Common myeloid progenitor, CD34-positive (primary cell): ENCODE measurements at regions not wholly inside any gene's neighbourhood (a gene's known extent, or its start where the extent isn't known, plus 50 kb on each side); places are given as distances from the start of the nearest gene placed in this dataset.

Source experiments
- CTCF ChIA-PET: fragments of 350-600 bp; sonication (Branson Sonifier 250); formaldehyde crosslinking; loops from one replicate; lab custom pipeline; 2021; ENCODE audit warnings: antibody characterized with exemption; lab: Charles Lee
- POLR2A ChIA-PET: fragments of 350-600 bp; sonication (Branson Sonifier 250); formaldehyde crosslinking; loops from one replicate; lab custom pipeline; 2021; ENCODE audit warnings: antibody characterized with exemption; lab: Charles Lee
- DNase-seq, 3 donors: peaks; one replicate each; pipeline versions ENCODE4 v3.0.0 to v3.0.0-alpha.2; 2013
- H3K27ac ChIP-seq, 2 experiments: 1 replicate in 1 of 2; 2 replicates in 1 of 2; pipeline ENCODE4 v1.7.0; 2013; ENCODE audit warnings: inconsistent platforms in 2 of 2, low read length in 2 of 2, mild to moderate bottlenecking in 2 of 2, low read depth in 1 of 2, moderate library complexity in 1 of 2; ENCODE audit not compliant: severe bottlenecking in 2 of 2, insufficient read depth in 1 of 2, poor library complexity in 1 of 2
- H3K27me3 ChIP-seq, 5 experiments: replicated peaks in 2 of 5; 1 replicate in 3 of 5; 2 replicates in 2 of 5; pipeline versions ENCODE4 v1.6.1 to v1.7.0; 2013; ENCODE audit warnings: low read length in 4 of 5, mild to moderate bottlenecking in 2 of 5, moderate library complexity in 2 of 5, inconsistent platforms in 1 of 5; ENCODE audit not compliant: insufficient read depth in 5 of 5, control insufficient read depth in 4 of 5
- H3K36me3 ChIP-seq, 4 experiments: 1 replicate in 2 of 4; 2 replicates in 2 of 4; pipeline versions ENCODE4 v1.6.1 to v1.7.0; 2013; ENCODE audit warnings: low read length in 3 of 4, control low read depth in 1 of 4, mild to moderate bottlenecking in 1 of 4; ENCODE audit not compliant: control insufficient read depth in 4 of 4, insufficient read depth in 4 of 4
- H3K4me1 ChIP-seq, 4 experiments: 1 replicate in 3 of 4; 2 replicates in 1 of 4; pipeline versions ENCODE4 v1.6.1 to v1.7.1; 2013; ENCODE audit warnings: low read length in 3 of 4, mild to moderate bottlenecking in 3 of 4, control low read depth in 1 of 4, inconsistent platforms in 1 of 4, moderate library complexity in 1 of 4; ENCODE audit not compliant: control insufficient read depth in 4 of 4, insufficient read depth in 4 of 4; ENCODE audit errors: control extremely low read depth in 1 of 4
- H3K4me3 ChIP-seq, 7 experiments: 1 replicate in 4 of 7; 2 replicates in 3 of 7; pipeline versions ENCODE4 v1.5.1 to v1.7.0; 2013; ENCODE audit warnings: mild to moderate bottlenecking in 7 of 7, low read length in 6 of 7, moderate library complexity in 6 of 7, inconsistent platforms in 2 of 7, low read depth in 2 of 7, control low read depth in 1 of 7; ENCODE audit not compliant: insufficient read depth in 4 of 7, control insufficient read depth in 1 of 7; ENCODE audit errors: extremely low read depth in 1 of 7
- H3K9me3 ChIP-seq, 5 experiments: 1 replicate in 4 of 5; 2 replicates in 1 of 5; pipeline versions ENCODE4 v1.6.1 to v1.7.1; 2013; ENCODE audit warnings: low read length in 4 of 5, mild to moderate bottlenecking in 2 of 5, inconsistent platforms in 1 of 5, low read depth in 1 of 5, moderate library complexity in 1 of 5; ENCODE audit not compliant: control insufficient read depth in 4 of 5, insufficient read depth in 2 of 5; ENCODE audit errors: control extremely low read depth in 1 of 5
- whole genome bisulfite sequencing: methylation state at CpG from one replicate; pipeline ENCODE4 v1.1.5; 2013; ENCODE audit not compliant: insufficient coverage; 5-methylcytosine and 5-hydroxymethylcytosine counted together

GRCh38 chr5:34541067-34541466 lies 115.1 kb upstream of the RAI14 start:
- Histone ChIP-seq H3K27me3 (peaks cover 0 to 10% (median 2%) of the 10 kb centered on the region in 5 experiments), H3K9me3 (peaks cover 0 to 19% (median 0%) of the 10 kb centered on the region in 5 experiments), H3K4me1 (no peaks in the 10 kb centered on the region), H3K27ac (no peak overlapping the region), H3K4me3 (no peak overlapping the region), H3K36me3 (no peaks in the 10 kb centered on the region)
- CTCF ChIA-PET, result interaction anchor here (1.3 to 1.9 kb wide), 2 partner anchors 8 to 18 kb away, joined by 3 to 7 read pairs; no protein-coding TSS in a partner anchor
- POLR2A ChIA-PET, result no interaction called here
- DNase-seq, result no peak
- WGBS, result 100% methylated on average over 1 of the region's 4 CpGs

- Histone ChIP-seq H3K36me3 (no peaks in the 10 kb centered on the region), H3K9me3 (peaks cover 0 to 29% (median 6%) of the 10 kb centered on the region in 5 experiments), H3K4me1 (no peaks in the 10 kb centered on the region), H3K27me3 (peaks cover 0 to 9% (median 2%) of the 10 kb centered on the region in 5 experiments), H3K4me3 (no peak overlapping the region), H3K27ac (no peak overlapping the region)
- DNase-seq, result no peak
- CTCF ChIA-PET, result interaction anchor here (1.9 kb wide), 1 partner anchor 20 kb away, joined by 7 read pairs; no protein-coding TSS in a partner anchor
- WGBS, result 88% methylated on average over 1 of the region's 1 CpG
- POLR2A ChIA-PET, result no interaction called here
These were observed 113.3 kb upstream of the RAI14 start for GRCh38 chr5:34542818-34543217.

GRCh38 chr5:34543687-34544086 lies 112.4 kb upstream of the RAI14 start:
- ChIA-PET POLR2A (no interaction called here), CTCF (no interaction called here)
- Histone ChIP-seq H3K36me3 (no peaks in the 10 kb centered on the region), H3K4me1 (no peaks in the 10 kb centered on the region), H3K4me3 (no peak overlapping the region), H3K9me3 (peaks cover 0 to 29% (median 6%) of the 10 kb centered on the region in 5 experiments), H3K27me3 (peaks cover 0 to 7% (median 2%) of the 10 kb centered on the region in 5 experiments), H3K27ac (no peak overlapping the region)
- DNase-seq, result no peak
- WGBS, result 47% methylated on average over 1 of the region's 1 CpG

- CTCF ChIA-PET, result interaction anchor here (1.7 kb wide), 1 partner anchor 354 kb away, joined by 3 read pairs; no protein-coding TSS in a partner anchor
- whole genome bisulfite sequencing, result no CpG with 5 or more reads among the region's 1 CpG
These were observed 111.7 kb upstream of the RAI14 start for GRCh38 chr5:34544403-34544802.

GRCh38 chr5:34545164-34545563 lies 111.0 kb upstream of the RAI14 start:
- ChIA-PET CTCF (interaction anchor here (0.8 to 1.7 kb wide), 2 partner anchors 23 to 353 kb away, joined by 3 read pairs; no protein-coding TSS in a partner anchor), POLR2A (no interaction called here)
- H3K36me3 ChIP-seq, result no peaks in the 10 kb centered on the region
- no peak overlapping the region for H3K27ac ChIP-seq
- peaks cover 0 to 29% (median 6%) of the 10 kb centered on the region in 5 experiments for H3K9me3 ChIP-seq
- H3K4me3 ChIP-seq, result no peak overlapping the region
- no peak for DNase-seq
- peaks cover 0 to 3% (median 0%) of the 10 kb centered on the region in 5 experiments for H3K27me3 ChIP-seq
- H3K4me1 ChIP-seq, result no peaks in the 10 kb centered on the region
- WGBS, result 100% methylated on average over 2 of the region's 3 CpGs

More at GRCh38 chr5:34544403-34544802, 111.7 kb upstream of the RAI14 start:
- peaks cover 0 to 29% (median 6%) of the 10 kb centered on the region in 5 experiments for H3K9me3 ChIP-seq
- POLR2A ChIA-PET, result no interaction called here
- H3K4me3 ChIP-seq, result no peak overlapping the region
- H3K27ac ChIP-seq, result no peak overlapping the region
- no peaks in the 10 kb centered on the region for H3K36me3 ChIP-seq
- no peaks in the 10 kb centered on the region for H3K4me1 ChIP-seq
- peaks cover 0 to 5% (median 2%) of the 10 kb centered on the region in 5 experiments for H3K27me3 ChIP-seq
- no peak for DNase-seq

GRCh38 chr5:34545626-34546025 lies 110.5 kb upstream of the RAI14 start:
- H3K4me1 ChIP-seq, result no peaks in the 10 kb centered on the region
- 100% methylated on average over 2 of the region's 2 CpGs for WGBS
- ChIA-PET CTCF (interaction anchor here (0.8 to 1.7 kb wide), 2 partner anchors 24 to 352 kb away, joined by 3 read pairs; no protein-coding TSS in a partner anchor), POLR2A (no interaction called here)
- peaks cover 0 to 3% (median 0%) of the 10 kb centered on the region in 5 experiments for H3K27me3 ChIP-seq
- H3K36me3 ChIP-seq, result no peaks in the 10 kb centered on the region
- no peak for DNase-seq
- no peak overlapping the region for H3K27ac ChIP-seq
- peaks cover 0 to 29% (median 6%) of the 10 kb centered on the region in 5 experiments for H3K9me3 ChIP-seq
- no peak overlapping the region for H3K4me3 ChIP-seq

GRCh38 chr5:34547300-34548085 lies 108.6 kb upstream of the RAI14 start:
- WGBS, result 100% methylated on average over 2 of the region's 2 CpGs
- Histone ChIP-seq H3K4me3 (no peak overlapping the region), H3K4me1 (no peaks in the 10 kb centered on the region), H3K9me3 (peaks cover 0 to 29% (median 6%) of the 10 kb centered on the region in 5 experiments), H3K27me3 (no peaks in the 10 kb centered on the region), H3K36me3 (no peaks in the 10 kb centered on the region), H3K27ac (no peak overlapping the region)
- ChIA-PET POLR2A (no interaction called here), CTCF (no interaction called here)
- DNase-seq, result no peak
